HG03439 (cell line): ENCODE measurements at regions not wholly inside any gene's neighbourhood (a gene's known extent, or its start where the extent isn't known, plus 50 kb on each side); places are given as distances from the start of the nearest gene placed in this dataset.
"Not testable (repeated sequence)": the region's sequence is repeated elsewhere in the genome, so short reads cannot be mapped to it uniquely, and the experiment has no call there.

Source experiments
- ATAC-seq: cut with Tn5 transposase; IDR thresholded peaks from one replicate; pipeline ENCODE4 v1.9.1; 2021; ENCODE audit warnings: mild to moderate bottlenecking, moderate library complexity; ENCODE audit not compliant: unreplicated experiment

GRCh38 chr2:224181534-224182155, 142.6 kb upstream of the SERPINE2 start:
- ATAC-seq, result no peak

GRCh38 chr2:224180810-224181209, 141.7 kb upstream of the SERPINE2 start:
- no peak for ATAC-seq

GRCh38 chr2:224178056-224178455, 139.0 kb upstream of the SERPINE2 start:
- ATAC-seq, result no peak

- no peak for ATAC-seq
Measured at GRCh38 chr2:224175538-224175937, 136.5 kb upstream of the SERPINE2 start.

- no peak for ATAC-seq
Measured at GRCh38 chr2:224174990-224175389, 135.9 kb upstream of the SERPINE2 start.

GRCh38 chr2:224174521-224174920, 135.4 kb upstream of the SERPINE2 start:
- no peak for ATAC-seq

- no peak for ATAC-seq
Measured at GRCh38 chr2:224173933-224174332, 134.8 kb upstream of the SERPINE2 start.

GRCh38 chr2:224173210-224173609, 134.1 kb upstream of the SERPINE2 start:
- ATAC-seq, result no peak

GRCh38 chr2:224171226-224171625, 132.1 kb upstream of the SERPINE2 start:
- ATAC-seq, result no peak

GRCh38 chr2:224169847-224170246, 130.8 kb upstream of the SERPINE2 start:
- no peak for ATAC-seq

- not testable (repeated sequence) for ATAC-seq
Measured at GRCh38 chr2:224167781-224168180, 128.7 kb upstream of the SERPINE2 start.

GRCh38 chr2:224166654-224167053, 127.6 kb upstream of the SERPINE2 start:
- no peak for ATAC-seq

GRCh38 chr2:224165901-224166319, 126.8 kb upstream of the SERPINE2 start:
- ATAC-seq, result no peak

GRCh38 chr2:224163566-224164307, 124.7 kb upstream of the SERPINE2 start:
- no peak for ATAC-seq

GRCh38 chr2:224162122-224162521, 123.0 kb upstream of the SERPINE2 start:
- no peak for ATAC-seq

- ATAC-seq, result no peak
Measured at GRCh38 chr2:224161712-224162111, 122.6 kb upstream of the SERPINE2 start.

GRCh38 chr2:224160917-224161316, 121.8 kb upstream of the SERPINE2 start:
- no peak for ATAC-seq

GRCh38 chr2:224159345-224159928, 120.4 kb upstream of the SERPINE2 start:
- no peak for ATAC-seq

- ATAC-seq, result no peak
Measured at GRCh38 chr2:224158831-224159230, 119.7 kb upstream of the SERPINE2 start.

- ATAC-seq, result no peak
Measured at GRCh38 chr2:224158061-224158460, 119.0 kb upstream of the SERPINE2 start.

- ATAC-seq, result no peak
Measured at GRCh38 chr2:224157655-224158054, 118.6 kb upstream of the SERPINE2 start.

GRCh38 chr2:224156436-224156835, 117.3 kb upstream of the SERPINE2 start:
- no peak for ATAC-seq
